Adrenal gland (tissue), 9 donors: ENCODE measurements at regions not wholly inside any gene's neighbourhood (a gene's known extent, or its start where the extent isn't known, plus 50 kb on each side); places are given as distances from the start of the nearest gene placed in this dataset.

Source experiments
- DNase-seq, 7 donors: peaks; one replicate each; pipeline ENCODE4 v3.0.0-alpha.2; 2019 to 2020
- H3K27ac ChIP-seq, 5 donors: fragments of 200-600 bp; sonication (generic) in 4 of 5; 1 replicate in 3 of 5; 2 replicates in 2 of 5; pipeline versions ENCODE4 v1.5.1 to v1.8.0; 2016 to 2020; ENCODE audit warnings: mild to moderate bottlenecking in 1 of 5
- H3K27me3 ChIP-seq: fragments of 200-600 bp; 2 replicates; pipeline ENCODE4 v1.8.0; 2021
- H3K36me3 ChIP-seq, 2 donors: fragments of 200-600 bp; replicated peaks in 1 of 2; 1 replicate in 1 of 2; 2 replicates in 1 of 2; pipeline versions ENCODE4 v1.5.1 to v1.8.0; 2018 to 2022
- H3K4me1 ChIP-seq, 2 donors: fragments of 200-600 bp; replicated peaks in 1 of 2; 1 replicate in 1 of 2; 2 replicates in 1 of 2; pipeline versions ENCODE4 v1.5.1 to v1.8.0; 2018 to 2021
- H3K4me3 ChIP-seq, 4 donors: fragments of 200-600 bp; sonication (generic) in 3 of 4; one replicate each; pipeline ENCODE4 v1.5.1; 2016 to 2018
- H3K9me3 ChIP-seq, 3 donors: fragments of 200-600 bp; sonication (generic) in 1 of 3; replicated peaks in 1 of 3; 1 replicate in 2 of 3; 2 replicates in 1 of 3; pipeline versions ENCODE4 v1.5.1 to v1.8.0; 2016 to 2021
- CTCF ChIP-seq, 6 experiments: fragments of 450-650 bp in 4 of 6; fragments of 200-600 bp in 2 of 6; sonication (generic) in 1 of 6; IDR thresholded peaks; 1 replicate in 5 of 6; 2 replicates in 1 of 6; pipeline versions ENCODE4 v1.5.1 to v1.8.0; 2016 to 2021; ENCODE audit warnings: antibody characterized with exemption in 6 of 6, mild to moderate bottlenecking in 2 of 6, moderate library complexity in 1 of 6
- POLR2A ChIP-seq, 2 donors: fragments of 450-650 bp; IDR thresholded peaks; one replicate each; pipeline ENCODE4 v1.6.1; 2017; ENCODE audit warnings: antibody characterized with exemption in 2 of 2, mild to moderate bottlenecking in 2 of 2, moderate library complexity in 1 of 2
- WGBS, 4 donors: extraction: QIAGEN DNeasy Blood & Tissue Kit in 2 of 4; methylation state at CpG; one replicate each; pipeline versions ENCODE4 v1.1.5 to v1.1.7; 2013 to 2017; 5-methylcytosine and 5-hydroxymethylcytosine counted together
- intact Hi-C, 2 donors: fragments of 100-400 bp; cut with DNase I; formaldehyde crosslinking; loops; one replicate each; pipeline versions ENCODE4 v1.14.1 to v1.15.0; 2022 to 2023
- donor health status: healthy with polysubstance abuse.
- donor health status: Bipolar disorder and iron deficiency.
- donor health status: DM: yes; HTN: yes; CAD: no.
- donor health status: DM: no; HTN: no; CAD: no.
- donor health status: DM: no; HTN: no; CAD: no.

- Histone ChIP-seq H3K9me3 (no peaks in the 10 kb centered on the region), H3K4me1 (no peaks in the 10 kb centered on the region), H3K27me3 (no peaks in the 10 kb centered on the region), H3K36me3 (no peaks in the 10 kb centered on the region), H3K4me3 (no peak overlapping the region), H3K27ac (no peak overlapping the region)
- 84 to 91% (median 86%) methylated on average over 7 of the region's 7 CpGs for WGBS, 4 donors
- TF ChIP-seq CTCF (IDR thresholded peaks at IDR 0.05) (no peak), POLR2A (IDR thresholded peaks at IDR 0.05) (no peak)
- no peak for DNase-seq
- intact Hi-C loops, result no loop called here
Measured at GRCh38 chr4:62320612-62321011, 1120.5 kb downstream of the ADGRL3 start.

DNA sequence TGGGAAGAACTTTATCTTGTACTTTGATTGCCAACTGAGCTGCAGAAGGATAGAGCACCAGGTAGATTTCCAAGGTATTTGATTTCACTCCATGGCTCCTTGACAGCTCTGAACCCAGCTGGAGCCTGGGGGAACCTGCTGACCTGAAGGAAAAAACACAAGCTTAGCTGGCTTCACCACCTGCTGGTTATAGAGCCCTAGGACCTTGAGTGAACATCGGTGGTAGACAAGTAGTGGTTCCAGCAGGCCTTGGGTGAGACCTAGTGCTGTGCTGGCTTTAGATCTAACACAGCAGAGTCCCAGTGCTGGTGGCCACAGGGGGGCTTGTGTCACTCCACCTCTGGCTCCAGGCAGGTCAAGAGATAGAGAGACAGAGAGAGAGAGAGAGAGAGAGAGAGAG, 1102.6 kb downstream of the ADGRL3 start:
- intact Hi-C loops, result no loop called here
- H3K36me3 ChIP-seq, result no peaks in the 10 kb centered on the region
- H3K27ac ChIP-seq, result no peak overlapping the region
- H3K27me3 ChIP-seq, result no peaks in the 10 kb centered on the region
- TF ChIP-seq POLR2A (IDR thresholded peaks at IDR 0.05) (no peak), CTCF (IDR thresholded peaks at IDR 0.05) (no peak)
- no peaks in the 10 kb centered on the region for H3K4me1 ChIP-seq
- H3K4me3 ChIP-seq, result no peak overlapping the region
- H3K9me3 ChIP-seq, result no peaks in the 10 kb centered on the region
- DNase-seq, result no peak
- 73 to 89% (median 83%) methylated on average over 1 of the region's 1 CpG for WGBS, 4 donors

GRCh38 chr4:62301500-62301899, 1101.4 kb downstream of the ADGRL3 start:
- 58 to 82% (median 68%) methylated on average over 3 of the region's 3 CpGs for WGBS, 4 donors
- no peaks in the 10 kb centered on the region for H3K36me3 ChIP-seq
- no peak overlapping the region for H3K27ac ChIP-seq
- intact Hi-C loops, result no loop called here
- H3K4me1 ChIP-seq, result no peaks in the 10 kb centered on the region
- no peaks in the 10 kb centered on the region for H3K9me3 ChIP-seq
- no peak for DNase-seq
- no peak overlapping the region for H3K4me3 ChIP-seq
- TF ChIP-seq CTCF (IDR thresholded peaks at IDR 0.05) (no peak), POLR2A (IDR thresholded peaks at IDR 0.05) (no peak)
- no peaks in the 10 kb centered on the region for H3K27me3 ChIP-seq

DNA sequence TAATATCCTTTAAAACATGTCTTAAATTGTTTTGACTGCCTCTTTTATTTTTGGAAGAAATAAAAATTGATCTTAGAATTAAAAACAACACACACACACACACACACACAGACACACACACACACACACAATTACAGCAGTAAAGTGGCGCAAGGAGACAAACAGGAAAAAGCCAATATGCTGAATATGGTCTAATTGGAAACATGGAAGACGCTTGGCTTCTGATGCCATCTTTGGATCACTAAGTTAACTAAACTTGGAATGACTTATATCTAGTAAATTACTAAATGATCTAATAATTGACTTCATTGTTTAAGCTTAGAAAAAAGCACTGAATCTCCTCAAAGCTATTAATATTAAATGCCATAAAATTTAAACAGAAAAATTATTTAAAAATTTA, 1093.4 kb downstream of the ADGRL3 start:
- intact Hi-C loops, result no loop called here
- Histone ChIP-seq H3K4me3 (no peak overlapping the region), H3K36me3 (no peaks in the 10 kb centered on the region), H3K4me1 (no peaks in the 10 kb centered on the region), H3K27me3 (no peaks in the 10 kb centered on the region), H3K9me3 (no peaks in the 10 kb centered on the region), H3K27ac (no peak overlapping the region)
- no peak for DNase-seq
- no peak for TF ChIP-seq CTCF (IDR thresholded peaks at IDR 0.05)
- TF ChIP-seq POLR2A (IDR thresholded peaks at IDR 0.05), result no peak
- 89 to 95% (median 91%) methylated on average over 2 of the region's 2 CpGs for WGBS, 4 donors
